ENCODE measurements at regions not wholly inside any gene's neighbourhood (a gene's known extent, or its start where the extent isn't known, plus 50 kb on each side); places are given as distances from the start of the nearest gene placed in this dataset.

- TF ChIP-seq ZNF530 (tag by site-specific recombination; IDR thresholded peaks at IDR 0.05; ENCODE audit: low read depth) (no peak), ZNF391 (tag by site-specific recombination; IDR thresholded peaks at IDR 0.05; ENCODE audit: borderline replicate concordance, low read depth) (no peak), ZBTB44 (tag by site-specific recombination; IDR thresholded peaks at IDR 0.05) (no peak), ZBTB17 (tag by site-specific recombination; IDR thresholded peaks at IDR 0.05) (no peak), ZNF785 (tag by site-specific recombination; IDR thresholded peaks at IDR 0.05) (no peak), ZSCAN18 (tag by site-specific recombination; IDR thresholded peaks at IDR 0.05) (no peak), ZFHX2 (tag by site-specific recombination; conservative IDR thresholded peaks at IDR 0.05) (no peak), ZNF146 (tag by site-specific recombination; IDR thresholded peaks at IDR 0.05) (no peak), PRDM10 (tag by site-specific recombination; IDR thresholded peaks at IDR 0.05) (no peak), ZNF121 (tag by site-specific recombination; IDR thresholded peaks at IDR 0.05) (no peak)
- Histone ChIP-seq H3K4me1 (ENCODE audit: control insufficient read depth, insufficient read depth, low read length) (no peaks in the 10 kb centered on the region), H3K9me3 (ENCODE audit: control insufficient read depth, insufficient read depth, low read depth, low read length) (no peaks in the 10 kb centered on the region), H3K4me3 (ENCODE audit: low read depth, low read length) (no peak overlapping the region), H3K27ac (ENCODE audit: extremely low read depth, low read depth, low read length) (no peak overlapping the region), H3K36me3 (ENCODE audit: control insufficient read depth in 2 of 2, insufficient read depth in 1 of 2, low read length in 2 of 2) (no peaks in the 10 kb centered on the region)
- POLR2A ChIA-PET = no interaction called here
- CTCF ChIA-PET = no interaction called here
Measured at GRCh38 chr2:34110392-34110791, 511.3 kb upstream of the FAM98A start.

GRCh38 chr2:34107811-34108210, 508.7 kb upstream of the FAM98A start:
- Histone ChIP-seq H3K9me3 (ENCODE audit: control insufficient read depth, insufficient read depth, low read depth, low read length) (no peaks in the 10 kb centered on the region), H3K36me3 (ENCODE audit: control insufficient read depth in 2 of 2, insufficient read depth in 1 of 2, low read length in 2 of 2) (no peaks in the 10 kb centered on the region), H3K4me1 (ENCODE audit: control insufficient read depth, insufficient read depth, low read length) (no peaks in the 10 kb centered on the region), H3K27ac (ENCODE audit: extremely low read depth, low read depth, low read length) (no peak overlapping the region), H3K4me3 (ENCODE audit: low read depth, low read length) (no peak overlapping the region)
- ChIA-PET CTCF (no interaction called here), POLR2A (no interaction called here)
- TF ChIP-seq ZNF311 (tag by site-specific recombination; IDR thresholded peaks at IDR 0.05; ENCODE audit: borderline replicate concordance) (no peak), ZSCAN18 (tag by site-specific recombination; IDR thresholded peaks at IDR 0.05) (no peak), KLF8 (tag by site-specific recombination; IDR thresholded peaks at IDR 0.05) (no peak), ZFP3 (tag by site-specific recombination; IDR thresholded peaks at IDR 0.05; ENCODE audit: low read depth) (no peak), TCF7L2 (IDR thresholded peaks at IDR 0.05; ENCODE audit: borderline replicate concordance, low read depth, low read length) (no peak), ZNF10 (tag by site-specific recombination; IDR thresholded peaks at IDR 0.05) (no peak)

Measured in HEK293 (cell line).